SK-N-SH treated with all-trans-retinoic acid at 6 μM for 48 hours (cell line): ENCODE measurements at regions not wholly inside any gene's neighbourhood (a gene's known extent, or its start where the extent isn't known, plus 50 kb on each side); places are given as distances from the start of the nearest gene placed in this dataset.
A peak's percentile ranks its signal among the peaks of the same experiment; 100 is the strongest.

Experiments
- ATAC-seq: fragments of 200-7000 bp; cut with Tn5 transposase; 3 replicates; pipeline ENCODE4 v1.9.1; 2020; ENCODE audit warnings: mild to moderate bottlenecking, moderate library complexity
- ARNTL ChIP-seq: fragments of 450-650 bp; formaldehyde crosslinking; IDR thresholded peaks from 2 replicates; pipeline ENCODE4 v1.5.0; 2020; ENCODE audit warnings: low read depth, mild to moderate bottlenecking, moderate library complexity, borderline replicate concordance
- CSDC2 ChIP-seq: fragments of 250-450 bp; sonication (Bioruptor Pico); IDR thresholded peaks from 2 replicates; pipeline ENCODE4 v1.5.0; 2020; ENCODE audit warnings: mild to moderate bottlenecking, moderate library complexity
- CSRNP3 ChIP-seq: fragments of 250-450 bp; sonication (Bioruptor Pico); IDR thresholded peaks from 2 replicates; pipeline ENCODE4 v1.5.1; 2021; ENCODE audit warnings: mild to moderate bottlenecking, moderate library complexity
- ESRRG ChIP-seq: fragments of 250-450 bp; sonication (Bioruptor Pico); IDR thresholded peaks from 2 replicates; pipeline ENCODE4 v1.6.1; 2021; ENCODE audit warnings: mild to moderate bottlenecking
- GLIS3 ChIP-seq: fragments of 250-450 bp; sonication (Bioruptor Pico); IDR thresholded peaks from 2 replicates; pipeline ENCODE4 v1.5.0; 2020; ENCODE audit warnings: mild to moderate bottlenecking, moderate library complexity
- ISL1 ChIP-seq: fragments of 250-450 bp; sonication (Bioruptor Pico); IDR thresholded peaks from 2 replicates; pipeline ENCODE4 v2.1.2; 2022; ENCODE audit warnings: mild to moderate bottlenecking, moderate library complexity
- OSR1 ChIP-seq: fragments of 250-450 bp; sonication (Bioruptor Pico); IDR thresholded peaks from 2 replicates; pipeline ENCODE4 v1.8.0; 2022; ENCODE audit warnings: moderate library complexity, mild to moderate bottlenecking, inconsistent platforms
- POU6F1 ChIP-seq: fragments of 250-450 bp; sonication (Bioruptor Pico); IDR thresholded peaks from 2 replicates; pipeline ENCODE4 v1.8.0; 2021; ENCODE audit warnings: low read depth, mild to moderate bottlenecking, moderate library complexity, borderline replicate concordance
- PPARA ChIP-seq: fragments of 250-450 bp; sonication (Bioruptor Pico); IDR thresholded peaks from 2 replicates; pipeline ENCODE4 v1.5.0; 2020; ENCODE audit warnings: mild to moderate bottlenecking, borderline replicate concordance
- SNAI2 ChIP-seq: fragments of 250-450 bp; sonication (Bioruptor Pico); IDR thresholded peaks from 2 replicates; pipeline ENCODE4 v1.5.0; 2020; ENCODE audit warnings: mild to moderate bottlenecking, moderate library complexity
- TCF4 ChIP-seq: fragments of 250-450 bp; sonication (Bioruptor Pico); IDR thresholded peaks from 2 replicates; pipeline ENCODE4 v1.8.0; 2021; ENCODE audit warnings: mild to moderate bottlenecking, moderate library complexity, borderline replicate concordance
- TOX ChIP-seq: fragments of 250-450 bp; sonication (Bioruptor Pico); IDR thresholded peaks from 2 replicates; pipeline ENCODE4 v1.8.0; 2021; ENCODE audit warnings: mild to moderate bottlenecking, moderate library complexity, borderline replicate concordance
- TSHZ2 ChIP-seq: fragments of 250-450 bp; sonication (Bioruptor Pico); IDR thresholded peaks from 2 replicates; pipeline ENCODE4 v1.5.0; 2020; ENCODE audit warnings: mild to moderate bottlenecking, moderate library complexity
- ZC3H10 ChIP-seq: fragments of 250-450 bp; sonication (Bioruptor Pico); IDR thresholded peaks from 2 replicates; pipeline ENCODE4 v1.5.1; 2021; ENCODE audit warnings: mild to moderate bottlenecking, moderate library complexity
- ZFP3 ChIP-seq: fragments of 250-450 bp; sonication (Bioruptor Pico); IDR thresholded peaks from 2 replicates; pipeline ENCODE4 v1.5.0; 2020; ENCODE audit warnings: mild to moderate bottlenecking, moderate library complexity
- ZFP30 ChIP-seq: fragments of 450-650 bp; formaldehyde crosslinking; IDR thresholded peaks from 2 replicates; pipeline ENCODE4 v1.5.0; 2022; ENCODE audit warnings: mild to moderate bottlenecking, moderate library complexity
- ZNF565 ChIP-seq: fragments of 450-650 bp; formaldehyde crosslinking; conservative IDR thresholded peaks from 2 replicates; pipeline ENCODE4 v1.5.0; 2020; ENCODE audit warnings: low read depth, mild to moderate bottlenecking, moderate library complexity
- ZNF70 ChIP-seq: fragments of 450-650 bp; formaldehyde crosslinking; IDR thresholded peaks from 2 replicates; pipeline ENCODE4 v1.5.0; 2020; ENCODE audit warnings: mild to moderate bottlenecking, moderate library complexity
- ZNF8 ChIP-seq: fragments of 450-650 bp; formaldehyde crosslinking; IDR thresholded peaks from 2 replicates; pipeline ENCODE4 v1.5.0; 2020; ENCODE audit warnings: mild to moderate bottlenecking, moderate library complexity
- TF ChIP-seq, protein P1 (sequence below): fragments of 250-450 bp; sonication (Bioruptor Pico); IDR thresholded peaks from 2 replicates; pipeline ENCODE4 v1.8.0; 2020; ENCODE audit warnings: mild to moderate bottlenecking, moderate library complexity, borderline replicate concordance

- TF ChIP-seq ARNTL (CRISPR knock-in tag) (no peak), TCF4 (CRISPR knock-in tag) (no peak), ZNF70 (no peak), OSR1 (CRISPR knock-in tag) (no peak), TSHZ2 (CRISPR knock-in tag) (no peak), ZNF565 (CRISPR knock-in tag) (no peak), ESRRG (CRISPR knock-in tag) (no peak), PPARA (no peak), SNAI2 (CRISPR knock-in tag) (no peak), POU6F1 (no peak), ZNF8 (CRISPR knock-in tag) (no peak), ZFP3 (CRISPR knock-in tag) (no peak), ZC3H10 (no peak), CSDC2 (CRISPR knock-in tag) (no peak)
- TF ChIP-seq, protein P1, sequence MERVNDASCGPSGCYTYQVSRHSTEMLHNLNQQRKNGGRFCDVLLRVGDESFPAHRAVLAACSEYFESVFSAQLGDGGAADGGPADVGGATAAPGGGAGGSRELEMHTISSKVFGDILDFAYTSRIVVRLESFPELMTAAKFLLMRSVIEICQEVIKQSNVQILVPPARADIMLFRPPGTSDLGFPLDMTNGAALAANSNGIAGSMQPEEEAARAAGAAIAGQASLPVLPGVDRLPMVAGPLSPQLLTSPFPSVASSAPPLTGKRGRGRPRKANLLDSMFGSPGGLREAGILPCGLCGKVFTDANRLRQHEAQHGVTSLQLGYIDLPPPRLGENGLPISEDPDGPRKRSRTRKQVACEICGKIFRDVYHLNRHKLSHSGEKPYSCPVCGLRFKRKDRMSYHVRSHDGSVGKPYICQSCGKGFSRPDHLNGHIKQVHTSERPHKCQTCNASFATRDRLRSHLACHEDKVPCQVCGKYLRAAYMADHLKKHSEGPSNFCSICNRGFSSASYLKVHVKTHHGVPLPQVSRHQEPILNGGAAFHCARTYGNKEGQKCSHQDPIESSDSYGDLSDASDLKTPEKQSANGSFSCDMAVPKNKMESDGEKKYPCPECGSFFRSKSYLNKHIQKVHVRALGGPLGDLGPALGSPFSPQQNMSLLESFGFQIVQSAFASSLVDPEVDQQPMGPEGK (CRISPR knock-in tag): no peak
- ATAC-seq: no peak
These were observed 307.2 kb upstream of the CNTN3 start for GRCh38 chr3:74921676-74922075.

- no peak for TF ChIP-seq ZNF70
- no peak for TF ChIP-seq GLIS3 (CRISPR knock-in tag)
- TF ChIP-seq CSDC2 (CRISPR knock-in tag): no peak
- no peak for TF ChIP-seq TSHZ2 (CRISPR knock-in tag)
- TF ChIP-seq OSR1 (CRISPR knock-in tag): no peak
- TF ChIP-seq POU6F1: no peak
- no peak for TF ChIP-seq ISL1
- no peak for TF ChIP-seq ZC3H10
- TF ChIP-seq PPARA: no peak
These were observed 306.4 kb upstream of the CNTN3 start for GRCh38 chr3:74920721-74921350.

GRCh38 chr3:74916696-74917095 is 302.2 kb upstream of the CNTN3 start:
- ATAC-seq: no peak
- TF ChIP-seq, protein P1 (CRISPR knock-in tag): peak; percentile 41; the same call in 1 of the 2 replicates
- TF ChIP-seq PPARA: no peak
- TF ChIP-seq ZC3H10: no peak
- TF ChIP-seq GLIS3 (CRISPR knock-in tag): no peak
- no peak for TF ChIP-seq CSDC2 (CRISPR knock-in tag)
- no peak for TF ChIP-seq ESRRG (CRISPR knock-in tag)
- TF ChIP-seq CSRNP3 (CRISPR knock-in tag): no peak
- peak; percentile 78 for TF ChIP-seq ISL1
- TF ChIP-seq ZFP30 (CRISPR knock-in tag): no peak
- no peak for TF ChIP-seq TOX (CRISPR knock-in tag)

More at GRCh38 chr3:74920721-74921350, 306.4 kb upstream of the CNTN3 start:
- no peak for ATAC-seq
